WTC11 (cell line): ENCODE measurements at regions not wholly inside any gene's neighbourhood (a gene's known extent, or its start where the extent isn't known, plus 50 kb on each side); places are given as distances from the start of the nearest gene placed in this dataset.

Experiments used
- ATAC-seq: fragments of 200-7000 bp; cut with Tn5 transposase; 2 replicates; pipeline ENCODE4 v1.10.0; 2021; ENCODE audit warnings: mild to moderate bottlenecking, moderate library complexity
- CTCF ChIA-PET: fragments of 300-600 bp; sonication (Branson Sonifier 250); formaldehyde crosslinking; loops from one replicate; lab custom pipeline; 2021; ENCODE audit warnings: antibody characterized with exemption; lab: Charles Lee
- POLR2A ChIA-PET: fragments of 350-600 bp; sonication (Branson Sonifier 250); formaldehyde crosslinking; loops from one replicate; lab custom pipeline; 2021; ENCODE audit warnings: antibody characterized with exemption; lab: Charles Lee
- DNase-seq: peaks from one replicate; pipeline ENCODE4 v3.0.0; 2021; ENCODE audit warnings: low spot score
- H3K27ac Mint-ChIP-seq: 2 replicates; pipeline ENCODE4 v1.8.0; 2021; ENCODE audit warnings: mixed read lengths
- H3K27me3 Mint-ChIP-seq: 2 replicates; pipeline ENCODE4 v1.8.0; 2021; ENCODE audit warnings: low read depth, mild to moderate bottlenecking, moderate library complexity, mixed read lengths
- H3K36me3 Mint-ChIP-seq: 2 replicates; pipeline ENCODE4 v1.8.0; 2021; ENCODE audit warnings: mixed read lengths
- H3K4me1 Mint-ChIP-seq: 2 replicates; pipeline ENCODE4 v1.8.0; 2022; ENCODE audit warnings: mixed read lengths
- H3K4me3 Mint-ChIP-seq: 2 replicates; pipeline ENCODE4 v1.8.0; 2021; ENCODE audit warnings: mild to moderate bottlenecking, moderate library complexity, mixed read lengths
- H3K9me3 Mint-ChIP-seq: 2 replicates; pipeline ENCODE4 v1.8.0; 2021; ENCODE audit warnings: mixed read lengths
- ESRRA ChIP-seq: sonication (generic); formaldehyde crosslinking; IDR thresholded peaks from 2 replicates; pipeline ENCODE4 v1.8.1; 2022; ENCODE audit warnings: mild to moderate bottlenecking, missing genetic modification reagents, borderline replicate concordance
- ETV6 ChIP-seq: sonication (generic); formaldehyde crosslinking; IDR thresholded peaks from 2 replicates; pipeline ENCODE4 v1.8.1; 2022; ENCODE audit warnings: mild to moderate bottlenecking, missing genetic modification reagents
- FOXJ3 ChIP-seq: sonication (generic); formaldehyde crosslinking; IDR thresholded peaks from 2 replicates; pipeline ENCODE4 v1.9.0; 2021; ENCODE audit warnings: missing genetic modification reagents, mild to moderate bottlenecking, borderline replicate concordance
- JUN ChIP-seq: sonication (generic); formaldehyde crosslinking; IDR thresholded peaks from 2 replicates; pipeline ENCODE4 v1.8.0; 2023; ENCODE audit warnings: mild to moderate bottlenecking, missing genetic modification reagents
- MXD4 ChIP-seq: fragments of 250-450 bp; sonication (Bioruptor Pico); IDR thresholded peaks from 2 replicates; pipeline ENCODE4 v1.8.0; 2021; ENCODE audit warnings: mild to moderate bottlenecking, moderate library complexity, borderline replicate concordance
- NFE2L1 ChIP-seq: sonication (generic); formaldehyde crosslinking; IDR thresholded peaks from 2 replicates; pipeline ENCODE4 v1.8.1; 2023; ENCODE audit warnings: missing genetic modification reagents
- NFYB ChIP-seq: sonication (generic); formaldehyde crosslinking; conservative IDR thresholded peaks from 2 replicates; pipeline ENCODE4 v1.8.0; 2022; ENCODE audit warnings: low read depth, missing genetic modification reagents
- SMAD4 ChIP-seq: sonication (generic); formaldehyde crosslinking; IDR thresholded peaks from 2 replicates; pipeline ENCODE4 v1.8.0; 2022; ENCODE audit warnings: mild to moderate bottlenecking, missing genetic modification reagents
- SOX15 ChIP-seq: fragments of 250-450 bp; sonication (Bioruptor Pico); IDR thresholded peaks from 2 replicates; pipeline ENCODE4 v1.9.0; 2021; ENCODE audit warnings: mild to moderate bottlenecking
- SP1 ChIP-seq: sonication (generic); formaldehyde crosslinking; conservative IDR thresholded peaks from 2 replicates; pipeline ENCODE4 v1.8.1; 2022; ENCODE audit warnings: missing genetic modification reagents
- ZNF219 ChIP-seq: sonication (generic); formaldehyde crosslinking; IDR thresholded peaks from 2 replicates; pipeline ENCODE4 v1.8.0; 2023; ENCODE audit warnings: missing genetic modification reagents, mild to moderate bottlenecking, borderline replicate concordance
- ZNF425 ChIP-seq: fragments of 250-450 bp; sonication (Bioruptor Pico); conservative IDR thresholded peaks from 2 replicates; pipeline ENCODE4 v1.9.0; 2021; ENCODE audit warnings: mild to moderate bottlenecking
- TF ChIP-seq, protein P1 (sequence below): sonication (generic); formaldehyde crosslinking; IDR thresholded peaks from 2 replicates; pipeline ENCODE4 v1.8.1; 2023; ENCODE audit warnings: mild to moderate bottlenecking, missing genetic modification reagents
- TF ChIP-seq, protein P2 (sequence below): sonication (generic); formaldehyde crosslinking; IDR thresholded peaks from 2 replicates; pipeline ENCODE4 v1.8.1; 2023; ENCODE audit warnings: mild to moderate bottlenecking, missing genetic modification reagents, borderline replicate concordance
- TF ChIP-seq, protein P3 (sequence below): sonication (generic); formaldehyde crosslinking; conservative IDR thresholded peaks from 2 replicates; pipeline ENCODE4 v1.8.1; 2023; ENCODE audit warnings: mild to moderate bottlenecking, low read depth, missing genetic modification reagents, moderate library complexity
- TF ChIP-seq, protein P4 (sequence below): sonication (generic); formaldehyde crosslinking; IDR thresholded peaks from 2 replicates; pipeline ENCODE4 v1.8.1; 2023; ENCODE audit warnings: mild to moderate bottlenecking, missing genetic modification reagents

DNA sequence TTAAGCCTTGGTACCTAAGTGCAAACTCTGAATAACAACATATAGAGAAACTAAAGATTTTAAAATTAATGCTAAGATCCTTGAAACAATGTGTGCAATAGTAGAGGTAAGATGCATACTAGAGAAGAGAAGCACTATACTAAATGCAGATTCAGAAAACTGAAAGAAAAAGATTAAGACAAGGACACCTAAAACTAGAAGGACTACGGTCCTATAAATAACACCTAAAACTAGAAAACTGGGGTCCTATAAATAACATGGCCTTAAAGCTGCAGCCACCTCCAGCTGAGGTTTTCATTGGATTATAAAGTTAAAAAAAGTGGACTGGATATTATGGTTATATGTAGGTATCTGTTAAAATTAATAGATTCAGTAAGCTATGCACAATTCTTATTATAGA is 320.9 kb downstream of the IPMK start:
- ATAC-seq: no peak
- ChIA-PET CTCF (no interaction called here), POLR2A (interaction anchor here (0.6 kb wide), 1 partner anchor 704 kb away, joined by 4 read pairs; no protein-coding TSS in a partner anchor)
- H3K27me3 Mint-ChIP-seq: no peaks in the 10 kb centered on the region
- no peak overlapping the region for H3K27ac Mint-ChIP-seq
- peaks cover 7% of the 10 kb centered on the region for H3K36me3 Mint-ChIP-seq
- no peak for DNase-seq
- H3K4me1 Mint-ChIP-seq: peaks cover 22% of the 10 kb centered on the region
- H3K4me3 Mint-ChIP-seq: no peak overlapping the region
- no peaks in the 10 kb centered on the region for H3K9me3 Mint-ChIP-seq
- TF ChIP-seq JUN (CRISPR knock-in tag): no peak
- no peak for TF ChIP-seq ESRRA (CRISPR knock-in tag)
- TF ChIP-seq, protein P1, sequence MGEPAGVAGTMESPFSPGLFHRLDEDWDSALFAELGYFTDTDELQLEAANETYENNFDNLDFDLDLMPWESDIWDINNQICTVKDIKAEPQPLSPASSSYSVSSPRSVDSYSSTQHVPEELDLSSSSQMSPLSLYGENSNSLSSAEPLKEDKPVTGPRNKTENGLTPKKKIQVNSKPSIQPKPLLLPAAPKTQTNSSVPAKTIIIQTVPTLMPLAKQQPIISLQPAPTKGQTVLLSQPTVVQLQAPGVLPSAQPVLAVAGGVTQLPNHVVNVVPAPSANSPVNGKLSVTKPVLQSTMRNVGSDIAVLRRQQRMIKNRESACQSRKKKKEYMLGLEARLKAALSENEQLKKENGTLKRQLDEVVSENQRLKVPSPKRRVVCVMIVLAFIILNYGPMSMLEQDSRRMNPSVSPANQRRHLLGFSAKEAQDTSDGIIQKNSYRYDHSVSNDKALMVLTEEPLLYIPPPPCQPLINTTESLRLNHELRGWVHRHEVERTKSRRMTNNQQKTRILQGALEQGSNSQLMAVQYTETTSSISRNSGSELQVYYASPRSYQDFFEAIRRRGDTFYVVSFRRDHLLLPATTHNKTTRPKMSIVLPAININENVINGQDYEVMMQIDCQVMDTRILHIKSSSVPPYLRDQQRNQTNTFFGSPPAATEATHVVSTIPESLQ (CRISPR knock-in tag): no peak
- TF ChIP-seq ZNF425: no peak

DNA sequence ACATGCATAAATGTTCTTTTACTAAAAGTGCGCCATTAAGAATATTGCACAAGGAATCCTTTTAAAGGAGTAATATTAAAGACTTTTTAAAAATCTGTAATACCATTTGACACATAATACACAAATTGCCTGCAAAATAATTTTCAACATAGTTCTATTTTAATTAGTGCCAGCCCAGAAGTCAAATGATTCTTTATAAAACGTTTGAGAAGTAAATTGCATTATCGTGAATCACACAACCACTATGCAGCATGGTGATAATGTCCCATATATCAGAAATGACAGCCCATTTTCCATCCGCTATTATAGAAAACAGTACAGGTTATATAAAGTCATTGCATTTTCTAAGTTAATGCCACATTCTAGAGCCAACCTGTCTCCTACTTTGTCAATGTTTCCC is 324.0 kb downstream of the IPMK start:
- POLR2A ChIA-PET: no interaction called here
- DNase-seq: no peak

More for the DNA sequence above, 324.0 kb downstream of the IPMK start:
- CTCF ChIA-PET: no interaction called here
- no peaks in the 10 kb centered on the region for H3K27me3 Mint-ChIP-seq
- no peak overlapping the region for H3K4me3 Mint-ChIP-seq
- H3K36me3 Mint-ChIP-seq: peaks cover 7% of the 10 kb centered on the region
- ATAC-seq: no peak
- H3K9me3 Mint-ChIP-seq: peaks cover 3% of the 10 kb centered on the region; the same call in 1 of the 2 replicates
- peaks cover 13% of the 10 kb centered on the region for H3K4me1 Mint-ChIP-seq
- TF ChIP-seq ZNF219 (CRISPR knock-in tag) (no peak), ZNF425 (no peak), SOX15 (CRISPR knock-in tag) (no peak), FOXJ3 (no peak), NFYB (CRISPR knock-in tag) (no peak), ETV6 (CRISPR knock-in tag) (no peak), SMAD4 (CRISPR knock-in tag) (no peak), MXD4 (CRISPR knock-in tag) (no peak), SP1 (CRISPR knock-in tag) (no peak), NFE2L1 (CRISPR knock-in tag) (no peak)
- TF ChIP-seq, protein P2, sequence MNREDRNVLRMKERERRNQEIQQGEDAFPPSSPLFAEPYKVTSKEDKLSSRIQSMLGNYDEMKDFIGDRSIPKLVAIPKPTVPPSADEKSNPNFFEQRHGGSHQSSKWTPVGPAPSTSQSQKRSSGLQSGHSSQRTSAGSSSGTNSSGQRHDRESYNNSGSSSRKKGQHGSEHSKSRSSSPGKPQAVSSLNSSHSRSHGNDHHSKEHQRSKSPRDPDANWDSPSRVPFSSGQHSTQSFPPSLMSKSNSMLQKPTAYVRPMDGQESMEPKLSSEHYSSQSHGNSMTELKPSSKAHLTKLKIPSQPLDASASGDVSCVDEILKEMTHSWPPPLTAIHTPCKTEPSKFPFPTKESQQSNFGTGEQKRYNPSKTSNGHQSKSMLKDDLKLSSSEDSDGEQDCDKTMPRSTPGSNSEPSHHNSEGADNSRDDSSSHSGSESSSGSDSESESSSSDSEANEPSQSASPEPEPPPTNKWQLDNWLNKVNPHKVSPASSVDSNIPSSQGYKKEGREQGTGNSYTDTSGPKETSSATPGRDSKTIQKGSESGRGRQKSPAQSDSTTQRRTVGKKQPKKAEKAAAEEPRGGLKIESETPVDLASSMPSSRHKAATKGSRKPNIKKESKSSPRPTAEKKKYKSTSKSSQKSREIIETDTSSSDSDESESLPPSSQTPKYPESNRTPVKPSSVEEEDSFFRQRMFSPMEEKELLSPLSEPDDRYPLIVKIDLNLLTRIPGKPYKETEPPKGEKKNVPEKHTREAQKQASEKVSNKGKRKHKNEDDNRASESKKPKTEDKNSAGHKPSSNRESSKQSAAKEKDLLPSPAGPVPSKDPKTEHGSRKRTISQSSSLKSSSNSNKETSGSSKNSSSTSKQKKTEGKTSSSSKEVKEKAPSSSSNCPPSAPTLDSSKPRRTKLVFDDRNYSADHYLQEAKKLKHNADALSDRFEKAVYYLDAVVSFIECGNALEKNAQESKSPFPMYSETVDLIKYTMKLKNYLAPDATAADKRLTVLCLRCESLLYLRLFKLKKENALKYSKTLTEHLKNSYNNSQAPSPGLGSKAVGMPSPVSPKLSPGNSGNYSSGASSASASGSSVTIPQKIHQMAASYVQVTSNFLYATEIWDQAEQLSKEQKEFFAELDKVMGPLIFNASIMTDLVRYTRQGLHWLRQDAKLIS (CRISPR knock-in tag): no peak
- TF ChIP-seq, protein P3, sequence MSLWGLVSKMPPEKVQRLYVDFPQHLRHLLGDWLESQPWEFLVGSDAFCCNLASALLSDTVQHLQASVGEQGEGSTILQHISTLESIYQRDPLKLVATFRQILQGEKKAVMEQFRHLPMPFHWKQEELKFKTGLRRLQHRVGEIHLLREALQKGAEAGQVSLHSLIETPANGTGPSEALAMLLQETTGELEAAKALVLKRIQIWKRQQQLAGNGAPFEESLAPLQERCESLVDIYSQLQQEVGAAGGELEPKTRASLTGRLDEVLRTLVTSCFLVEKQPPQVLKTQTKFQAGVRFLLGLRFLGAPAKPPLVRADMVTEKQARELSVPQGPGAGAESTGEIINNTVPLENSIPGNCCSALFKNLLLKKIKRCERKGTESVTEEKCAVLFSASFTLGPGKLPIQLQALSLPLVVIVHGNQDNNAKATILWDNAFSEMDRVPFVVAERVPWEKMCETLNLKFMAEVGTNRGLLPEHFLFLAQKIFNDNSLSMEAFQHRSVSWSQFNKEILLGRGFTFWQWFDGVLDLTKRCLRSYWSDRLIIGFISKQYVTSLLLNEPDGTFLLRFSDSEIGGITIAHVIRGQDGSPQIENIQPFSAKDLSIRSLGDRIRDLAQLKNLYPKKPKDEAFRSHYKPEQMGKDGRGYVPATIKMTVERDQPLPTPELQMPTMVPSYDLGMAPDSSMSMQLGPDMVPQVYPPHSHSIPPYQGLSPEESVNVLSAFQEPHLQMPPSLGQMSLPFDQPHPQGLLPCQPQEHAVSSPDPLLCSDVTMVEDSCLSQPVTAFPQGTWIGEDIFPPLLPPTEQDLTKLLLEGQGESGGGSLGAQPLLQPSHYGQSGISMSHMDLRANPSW: no peak
- TF ChIP-seq, protein P4, sequence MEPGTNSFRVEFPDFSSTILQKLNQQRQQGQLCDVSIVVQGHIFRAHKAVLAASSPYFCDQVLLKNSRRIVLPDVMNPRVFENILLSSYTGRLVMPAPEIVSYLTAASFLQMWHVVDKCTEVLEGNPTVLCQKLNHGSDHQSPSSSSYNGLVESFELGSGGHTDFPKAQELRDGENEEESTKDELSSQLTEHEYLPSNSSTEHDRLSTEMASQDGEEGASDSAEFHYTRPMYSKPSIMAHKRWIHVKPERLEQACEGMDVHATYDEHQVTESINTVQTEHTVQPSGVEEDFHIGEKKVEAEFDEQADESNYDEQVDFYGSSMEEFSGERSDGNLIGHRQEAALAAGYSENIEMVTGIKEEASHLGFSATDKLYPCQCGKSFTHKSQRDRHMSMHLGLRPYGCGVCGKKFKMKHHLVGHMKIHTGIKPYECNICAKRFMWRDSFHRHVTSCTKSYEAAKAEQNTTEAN (CRISPR knock-in tag): no peak
- TF ChIP-seq, all 79 proteins: peak for 0
- H3K27ac Mint-ChIP-seq: no peak overlapping the region
